Activated CD8-positive, alpha-beta memory T cell treated with anti-CD3 and anti-CD28 coated beads for 1 hour (primary cell): ENCODE measurements at regions not wholly inside any gene's neighbourhood (a gene's known extent, or its start where the extent isn't known, plus 50 kb on each side); places are given as distances from the start of the nearest gene placed in this dataset.

Experiments used
- DNase-seq, 2 donors: peaks; one replicate each; pipeline ENCODE4 v3.0.0-alpha.2; 2020; ENCODE audit warnings: low read depth in 1 of 2; ENCODE audit errors: extremely low read depth in 1 of 2

GRCh38 chr3:70421506-70421905 lies 109.1 kb upstream of the MDFIC2 start:
- no peak for DNase-seq

GRCh38 chr3:70409018-70409417 lies 96.6 kb upstream of the MDFIC2 start:
- DNase-seq: no peak

- DNase-seq: no peak
These were observed 87.8 kb upstream of the MDFIC2 start for GRCh38 chr3:70400194-70400593.

- no peak for DNase-seq
These were observed 81.6 kb upstream of the MDFIC2 start for GRCh38 chr3:70393881-70394612.

- DNase-seq: no peak
These were observed 79.8 kb upstream of the MDFIC2 start for GRCh38 chr3:70392227-70392626.

GRCh38 chr3:70387889-70388288 lies 75.5 kb upstream of the MDFIC2 start:
- no peak for DNase-seq

GRCh38 chr3:70386846-70387245 lies 74.4 kb upstream of the MDFIC2 start:
- no peak for DNase-seq

GRCh38 chr3:70386043-70386442 lies 73.6 kb upstream of the MDFIC2 start:
- no peak for DNase-seq

GRCh38 chr3:70383360-70383831 lies 71.0 kb upstream of the MDFIC2 start:
- DNase-seq: no peak

GRCh38 chr3:70374179-70374578 lies 61.7 kb upstream of the MDFIC2 start:
- no peak for DNase-seq
